ENCODE measurements at regions not wholly inside any gene's neighbourhood (a gene's known extent, or its start where the extent isn't known, plus 50 kb on each side); places are given as distances from the start of the nearest gene placed in this dataset.

DNA sequence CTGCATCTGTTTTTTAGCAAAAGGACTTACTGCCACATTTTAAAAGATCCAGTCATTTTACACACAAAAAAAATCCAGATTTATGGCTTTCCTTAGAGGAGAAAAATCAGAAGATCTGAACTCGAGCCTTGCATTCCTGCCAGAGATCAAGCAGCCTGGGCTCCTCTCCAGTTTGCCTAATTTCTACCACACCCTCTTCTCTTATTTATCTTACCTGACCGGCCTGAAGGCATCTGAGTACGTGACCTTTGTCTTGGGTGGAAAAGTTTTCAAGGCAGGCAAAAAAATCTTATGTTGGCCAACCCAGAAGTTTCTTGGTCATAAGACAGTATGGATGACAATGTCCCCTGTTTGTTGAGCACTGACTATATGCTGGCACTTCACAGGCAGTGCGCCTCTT is 60.3 kb downstream of the CHRD start:
- Histone ChIP-seq H3K27me3 (peaks cover 0 to 8% (median 0%) of the 10 kb centered on the region in 3 donors), H3K27ac (no peak overlapping the region), H3K36me3 (no peaks in the 10 kb centered on the region), H3K9me3 (peaks cover 0 to 8% (median 3%) of the 10 kb centered on the region in 4 donors), H3K4me1 (no peaks in the 10 kb centered on the region), H3K4me3 (no peak overlapping the region)
- intact Hi-C loops (cut with DNase I; ENCODE audit: low total_unique reads): no loop called here
- DNase-seq: no peak
- TF ChIP-seq EP300 (IDR thresholded peaks at IDR 0.05) (no peak), POLR2AphosphoS5 (IDR thresholded peaks at IDR 0.05) (no peak), POLR2A (IDR thresholded peaks at IDR 0.05) (no peak)
- TF ChIP-seq, protein P1, sequence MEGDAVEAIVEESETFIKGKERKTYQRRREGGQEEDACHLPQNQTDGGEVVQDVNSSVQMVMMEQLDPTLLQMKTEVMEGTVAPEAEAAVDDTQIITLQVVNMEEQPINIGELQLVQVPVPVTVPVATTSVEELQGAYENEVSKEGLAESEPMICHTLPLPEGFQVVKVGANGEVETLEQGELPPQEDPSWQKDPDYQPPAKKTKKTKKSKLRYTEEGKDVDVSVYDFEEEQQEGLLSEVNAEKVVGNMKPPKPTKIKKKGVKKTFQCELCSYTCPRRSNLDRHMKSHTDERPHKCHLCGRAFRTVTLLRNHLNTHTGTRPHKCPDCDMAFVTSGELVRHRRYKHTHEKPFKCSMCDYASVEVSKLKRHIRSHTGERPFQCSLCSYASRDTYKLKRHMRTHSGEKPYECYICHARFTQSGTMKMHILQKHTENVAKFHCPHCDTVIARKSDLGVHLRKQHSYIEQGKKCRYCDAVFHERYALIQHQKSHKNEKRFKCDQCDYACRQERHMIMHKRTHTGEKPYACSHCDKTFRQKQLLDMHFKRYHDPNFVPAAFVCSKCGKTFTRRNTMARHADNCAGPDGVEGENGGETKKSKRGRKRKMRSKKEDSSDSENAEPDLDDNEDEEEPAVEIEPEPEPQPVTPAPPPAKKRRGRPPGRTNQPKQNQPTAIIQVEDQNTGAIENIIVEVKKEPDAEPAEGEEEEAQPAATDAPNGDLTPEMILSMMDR (IDR thresholded peaks at IDR 0.05): no peak
- 35 to 44% (median 38%) methylated on average over 4 of the region's 4 CpGs for WGBS, 5 donors

DNA sequence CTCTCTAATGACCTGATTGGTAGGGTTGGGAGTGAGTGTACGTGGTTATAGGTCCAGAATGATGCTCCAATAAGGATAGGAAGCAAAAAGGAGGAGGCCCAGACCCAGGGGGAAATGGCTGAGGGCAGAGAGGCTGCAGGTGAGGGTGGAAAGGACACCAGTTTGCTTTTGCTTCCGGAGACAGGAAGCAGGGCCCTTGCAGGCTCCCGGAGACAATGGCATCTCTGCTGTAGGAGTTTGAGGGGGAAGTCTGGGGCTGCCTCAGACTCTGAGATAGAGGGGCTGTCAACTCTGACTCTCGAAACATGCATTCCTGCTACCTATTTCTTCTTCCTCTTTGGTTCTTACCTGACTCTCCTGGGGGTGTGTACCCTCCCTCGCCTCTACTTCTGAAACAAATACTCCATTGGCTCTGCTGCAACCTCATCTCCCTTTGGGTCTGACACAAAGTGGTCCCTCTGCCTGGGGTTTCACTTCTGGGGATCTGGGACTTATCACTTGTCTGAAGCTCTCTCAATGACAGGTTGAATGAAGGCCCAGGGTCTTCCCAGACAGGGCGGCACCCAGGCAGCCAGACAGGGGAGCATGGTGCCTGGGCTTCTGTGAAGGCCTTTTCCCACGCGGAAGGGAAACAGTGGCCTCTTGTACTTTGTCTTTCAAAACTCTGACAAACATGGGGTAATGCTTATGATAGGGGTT is 61.5 kb downstream of the CHRD start:
- Histone ChIP-seq H3K27ac (no peak overlapping the region), H3K36me3 (no peaks in the 10 kb centered on the region), H3K4me1 (no peaks in the 10 kb centered on the region), H3K9me3 (peaks cover 0 to 8% (median 3%) of the 10 kb centered on the region in 4 donors), H3K4me3 (no peak overlapping the region), H3K27me3 (peaks cover 0 to 8% (median 0%) of the 10 kb centered on the region in 3 donors)
- 65 to 77% (median 72%) methylated on average over 8 of the region's 8 CpGs for WGBS, 5 donors
- TF ChIP-seq POLR2A (IDR thresholded peaks at IDR 0.05) (no peak), POLR2AphosphoS5 (IDR thresholded peaks at IDR 0.05) (no peak), EP300 (IDR thresholded peaks at IDR 0.05) (no peak)
- TF ChIP-seq, protein P1 (IDR thresholded peaks at IDR 0.05): no peak
- intact Hi-C loops (cut with DNase I; ENCODE audit: low total_unique reads): no loop called here
- no peak for DNase-seq

DNA sequence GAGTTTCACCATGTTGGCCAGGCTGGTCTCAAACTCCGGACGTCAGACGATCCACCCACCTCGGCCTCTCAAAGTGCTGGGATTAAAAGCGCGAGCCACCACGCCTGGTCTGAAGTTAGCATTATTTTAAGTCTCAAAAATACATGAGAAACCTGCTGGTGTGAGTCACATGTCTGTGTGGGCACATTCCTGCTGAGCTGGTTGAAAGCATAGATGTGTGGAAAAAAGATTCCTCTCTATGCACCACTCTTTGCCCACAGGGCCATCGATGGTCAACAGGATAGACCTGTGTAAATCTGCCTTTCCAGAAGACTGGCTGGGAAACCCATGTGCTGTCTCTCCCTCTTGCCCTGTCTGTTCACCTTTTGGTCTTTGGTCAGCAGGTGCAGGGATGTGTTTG is 63.5 kb downstream of the CHRD start:
- Histone ChIP-seq H3K27me3 (peaks cover 0 to 8% (median 0%) of the 10 kb centered on the region in 3 donors), H3K9me3 (peaks cover 0 to 3% (median under 1%) of the 10 kb centered on the region in 4 donors), H3K27ac (no peak overlapping the region), H3K36me3 (no peaks in the 10 kb centered on the region), H3K4me3 (no peak overlapping the region), H3K4me1 (peaks cover 0 to 5% (median 2%) of the 10 kb centered on the region in 4 donors)
- DNase-seq: no peak
- WGBS, 5 donors: 81 to 94% (median 87%) methylated on average over 8 of the region's 8 CpGs
- intact Hi-C loops (cut with DNase I; ENCODE audit: low total_unique reads): no loop called here
- TF ChIP-seq POLR2AphosphoS5 (IDR thresholded peaks at IDR 0.05) (no peak), EP300 (IDR thresholded peaks at IDR 0.05) (no peak), POLR2A (IDR thresholded peaks at IDR 0.05) (no peak)
- TF ChIP-seq, protein P1 (IDR thresholded peaks at IDR 0.05): no peak

DNA sequence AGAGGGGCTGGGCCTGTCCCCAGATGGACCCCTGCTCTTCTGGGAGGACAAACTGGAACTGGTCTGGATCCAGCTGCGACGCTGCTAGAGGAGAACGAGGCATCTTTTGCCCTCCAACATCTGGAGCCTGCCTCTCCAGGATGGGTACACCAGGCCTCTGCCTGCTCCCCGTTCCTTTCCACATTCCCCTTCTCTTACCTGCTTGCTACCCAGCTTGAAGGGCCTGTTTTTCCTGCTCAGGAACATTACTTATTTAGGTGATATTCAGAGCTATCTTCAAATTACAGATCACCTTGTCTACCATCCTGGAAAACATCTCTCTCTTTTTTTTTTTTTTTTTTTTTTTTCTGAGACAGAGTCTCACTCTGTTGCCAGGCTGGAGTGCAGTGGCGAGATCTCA is 64.0 kb downstream of the CHRD start:
- TF ChIP-seq EP300 (IDR thresholded peaks at IDR 0.05): no peak
- no peak for TF ChIP-seq POLR2AphosphoS5 (IDR thresholded peaks at IDR 0.05)
- TF ChIP-seq POLR2A (IDR thresholded peaks at IDR 0.05): no peak
- TF ChIP-seq, protein P1 (IDR thresholded peaks at IDR 0.05): no peak
- intact Hi-C loops (cut with DNase I; ENCODE audit: low total_unique reads): no loop called here
- WGBS, 5 donors: 91 to 96% (median 94%) methylated on average over 5 of the region's 5 CpGs

More for the DNA sequence above, 64.0 kb downstream of the CHRD start:
- Histone ChIP-seq H3K27me3 (peaks cover 0 to 8% (median 0%) of the 10 kb centered on the region in 3 donors), H3K27ac (no peak overlapping the region), H3K36me3 (no peaks in the 10 kb centered on the region), H3K9me3 (no peaks in the 10 kb centered on the region), H3K4me3 (no peak overlapping the region), H3K4me1 (peaks cover 0 to 9% (median 3%) of the 10 kb centered on the region in 4 donors)
- DNase-seq: no peak

Data from stomach (tissue), 8 donors.